ENCODE measurements at regions not wholly inside any gene's neighbourhood (a gene's known extent, or its start where the extent isn't known, plus 50 kb on each side); places are given as distances from the start of the nearest gene placed in this dataset.
"Not testable (repeated sequence)": the region's sequence is repeated elsewhere in the genome, so short reads cannot be mapped to it uniquely, and the experiment has no call there.

DNA sequence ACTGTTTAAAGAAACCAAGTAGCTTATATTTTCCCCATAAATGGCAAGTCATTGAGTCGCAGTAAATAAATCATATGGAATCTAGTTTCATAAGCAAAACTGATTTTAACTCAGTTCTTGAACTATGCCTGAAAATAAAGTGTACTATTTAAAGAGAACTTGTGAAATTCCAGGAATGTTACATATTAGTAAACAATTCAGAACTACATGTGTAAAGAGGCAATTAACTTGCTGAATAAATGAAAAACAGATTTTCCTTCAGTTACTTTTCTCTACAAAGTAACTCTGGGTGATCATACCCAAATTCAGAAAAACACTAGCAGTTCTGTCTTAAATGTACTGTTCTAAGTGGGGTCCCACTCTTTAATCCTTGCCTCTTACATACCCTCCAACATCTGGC is 236.1 kb upstream of the EDNRA start:
- Histone ChIP-seq H3K4ac (ENCODE audit: low read depth, low read length) (no peak overlapping the region), H3K27ac (ENCODE audit: low read depth, low read length) (no peak overlapping the region), H3K4me2 (ENCODE audit: low read length) (no peak overlapping the region), H3K4me1 (ENCODE audit: control insufficient read depth, low read depth, low read length) (no peaks in the 10 kb centered on the region), H3K27me3 (ENCODE audit: insufficient read depth, low read length, poor library complexity) (no peaks in the 10 kb centered on the region), H2AK5ac (ENCODE audit: low read length) (no peak overlapping the region), H3K79me1 (ENCODE audit: low read length) (no peaks in the 10 kb centered on the region), H4K5ac (ENCODE audit: low read length) (no peak overlapping the region), H2BK15ac (replicated peaks; ENCODE audit: low read depth) (no peak overlapping the region), H3K56ac (ENCODE audit: low read length) (no peak overlapping the region), H2BK5ac (ENCODE audit: low read length) (no peak overlapping the region), H3K23ac (ENCODE audit: low read length) (no peak overlapping the region), H3K18ac (ENCODE audit: low read length) (no peak overlapping the region), H3K9ac (ENCODE audit: low read length) (no peak overlapping the region), H2BK120ac (ENCODE audit: low read depth, low read length) (no peak overlapping the region), H3K4me3 (ENCODE audit: low read length) (no peak overlapping the region), H3K36me3 (ENCODE audit: control insufficient read depth, insufficient read depth, low read length) (no peaks in the 10 kb centered on the region), H4K8ac (ENCODE audit: low read depth, low read length) (no peak overlapping the region), H3K79me2 (ENCODE audit: control insufficient read depth, insufficient read depth, low read length) (no peaks in the 10 kb centered on the region)
- DNase-seq: no peak
- WGBS (ENCODE audit: extremely low coverage, insufficient coverage, low lambda C conversion rate): no CpG with 5 or more reads among the region's 1 CpG

DNA sequence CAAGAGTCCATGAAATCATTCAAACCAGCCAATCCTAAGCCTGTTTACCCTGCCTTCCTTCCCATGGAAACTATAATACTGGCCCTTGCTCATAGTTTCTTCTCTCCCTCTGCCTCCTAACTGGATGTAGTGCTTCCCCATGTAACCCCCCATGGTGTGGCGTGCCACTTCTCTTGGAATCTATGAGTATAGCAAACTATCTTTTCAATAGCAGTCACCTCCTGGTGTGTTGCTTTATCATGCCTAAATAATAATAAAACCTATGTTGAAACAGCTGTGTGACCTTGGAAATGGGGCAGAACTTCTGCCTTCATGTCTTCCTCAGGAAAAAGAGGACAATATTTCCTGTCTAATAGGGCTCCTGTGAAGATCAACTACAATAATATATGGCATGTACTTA is 234.8 kb upstream of the EDNRA start:
- Histone ChIP-seq H3K4ac (ENCODE audit: low read depth, low read length) (no peak overlapping the region), H3K56ac (ENCODE audit: low read length) (no peak overlapping the region), H3K27me3 (ENCODE audit: insufficient read depth, low read length, poor library complexity) (no peaks in the 10 kb centered on the region), H3K4me3 (ENCODE audit: low read length) (no peak overlapping the region), H4K8ac (ENCODE audit: low read depth, low read length) (no peak overlapping the region), H3K23ac (ENCODE audit: low read length) (no peak overlapping the region), H2BK120ac (ENCODE audit: low read depth, low read length) (no peak overlapping the region), H3K4me2 (ENCODE audit: low read length) (no peak overlapping the region), H3K18ac (ENCODE audit: low read length) (no peak overlapping the region), H3K79me1 (ENCODE audit: low read length) (no peaks in the 10 kb centered on the region), H2BK5ac (ENCODE audit: low read length) (no peak overlapping the region), H4K5ac (ENCODE audit: low read length) (no peak overlapping the region), H3K9ac (ENCODE audit: low read length) (no peak overlapping the region), H2AK5ac (ENCODE audit: low read length) (no peak overlapping the region), H2BK15ac (replicated peaks; ENCODE audit: low read depth) (no peak overlapping the region), H3K79me2 (ENCODE audit: control insufficient read depth, insufficient read depth, low read length) (no peaks in the 10 kb centered on the region), H3K27ac (ENCODE audit: low read depth, low read length) (no peak overlapping the region), H3K4me1 (ENCODE audit: control insufficient read depth, low read depth, low read length) (no peaks in the 10 kb centered on the region), H3K36me3 (ENCODE audit: control insufficient read depth, insufficient read depth, low read length) (no peaks in the 10 kb centered on the region)
- no peak for DNase-seq
- WGBS (ENCODE audit: extremely low coverage, insufficient coverage, low lambda C conversion rate): no CpG with 5 or more reads among the region's 1 CpG

DNA sequence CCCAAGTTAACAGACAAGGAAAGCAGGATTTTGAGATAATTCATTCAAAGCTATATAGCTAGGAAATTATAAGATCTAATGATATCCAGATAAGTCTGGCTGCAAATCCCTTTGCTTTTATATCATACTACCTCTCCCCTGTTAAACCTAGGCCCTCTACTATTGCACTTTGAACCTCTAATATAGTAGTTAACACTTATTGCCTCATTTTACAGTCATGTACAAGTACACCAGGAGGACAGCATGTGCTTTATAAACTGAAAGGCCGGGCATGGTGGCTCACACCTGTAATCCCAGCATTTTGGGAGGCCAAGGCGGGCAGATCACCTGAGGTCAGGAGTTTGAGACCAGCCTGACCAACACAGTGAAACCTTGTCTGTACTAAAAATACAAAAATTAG is 234.4 kb upstream of the EDNRA start:
- H3K9ac ChIP-seq (ENCODE audit: low read length); H2BK120ac ChIP-seq (ENCODE audit: low read depth, low read length); H3K79me1 ChIP-seq (ENCODE audit: low read length); H2BK15ac ChIP-seq (replicated peaks; ENCODE audit: low read depth); H3K56ac ChIP-seq (ENCODE audit: low read length); H3K4me3 ChIP-seq (ENCODE audit: low read length); H3K36me3 ChIP-seq (ENCODE audit: control insufficient read depth, insufficient read depth, low read length); H2AK5ac ChIP-seq (ENCODE audit: low read length); H4K8ac ChIP-seq (ENCODE audit: low read depth, low read length); H3K4me2 ChIP-seq (ENCODE audit: low read length); H3K27me3 ChIP-seq (ENCODE audit: insufficient read depth, low read length, poor library complexity); H3K79me2 ChIP-seq (ENCODE audit: control insufficient read depth, insufficient read depth, low read length); H3K23ac ChIP-seq (ENCODE audit: low read length); DNase-seq; H3K4me1 ChIP-seq (ENCODE audit: control insufficient read depth, low read depth, low read length); H3K4ac ChIP-seq (ENCODE audit: low read depth, low read length); H4K5ac ChIP-seq (ENCODE audit: low read length); H2BK5ac ChIP-seq (ENCODE audit: low read length); H3K27ac ChIP-seq (ENCODE audit: low read depth, low read length); H3K18ac ChIP-seq (ENCODE audit: low read length): not testable (repeated sequence)
- no CpG with 5 or more reads among the region's 2 CpGs for WGBS (ENCODE audit: extremely low coverage, insufficient coverage, low lambda C conversion rate)

DNA sequence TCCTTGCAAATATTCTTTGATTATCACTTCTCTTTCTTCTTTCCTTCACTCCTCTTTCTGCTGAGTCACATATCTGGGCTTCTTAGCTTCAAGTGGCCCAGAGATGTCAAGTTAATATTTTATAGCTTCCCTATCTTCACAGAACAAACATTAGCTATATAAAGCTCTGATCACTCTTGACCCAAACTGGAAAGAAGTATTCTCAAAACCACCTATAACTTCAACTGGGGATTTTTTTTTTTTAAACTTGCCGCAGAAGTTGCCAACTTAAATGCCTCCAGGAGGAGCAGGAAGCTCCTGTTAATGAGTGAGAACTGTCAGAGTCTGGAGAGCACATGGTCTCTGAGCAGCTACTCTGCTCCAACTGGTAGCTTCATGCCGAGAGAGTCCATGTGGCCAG is 233.3 kb upstream of the EDNRA start:
- no peak overlapping the region for H2BK5ac ChIP-seq (ENCODE audit: low read length)
- H3K79me2 ChIP-seq (ENCODE audit: control insufficient read depth, insufficient read depth, low read length): no peaks in the 10 kb centered on the region
- H3K18ac ChIP-seq (ENCODE audit: low read length): no peak overlapping the region
- no peaks in the 10 kb centered on the region for H3K4me1 ChIP-seq (ENCODE audit: control insufficient read depth, low read depth, low read length)
- H2BK120ac ChIP-seq (ENCODE audit: low read depth, low read length): no peak overlapping the region
- no peak overlapping the region for H2BK15ac ChIP-seq (replicated peaks; ENCODE audit: low read depth)
- peak; percentile 43 for DNase-seq
- no peak overlapping the region for H3K27ac ChIP-seq (ENCODE audit: low read depth, low read length)
- H3K27me3 ChIP-seq (ENCODE audit: insufficient read depth, low read length, poor library complexity): no peaks in the 10 kb centered on the region
- H3K79me1 ChIP-seq (ENCODE audit: low read length): no peaks in the 10 kb centered on the region
- H3K23ac ChIP-seq (ENCODE audit: low read length): no peak overlapping the region
- no peak overlapping the region for H3K4me2 ChIP-seq (ENCODE audit: low read length)
- no peak overlapping the region for H3K9ac ChIP-seq (ENCODE audit: low read length)
- no peaks in the 10 kb centered on the region for H3K36me3 ChIP-seq (ENCODE audit: control insufficient read depth, insufficient read depth, low read length)
- no peak overlapping the region for H3K4me3 ChIP-seq (ENCODE audit: low read length)
- no peak overlapping the region for H2AK5ac ChIP-seq (ENCODE audit: low read length)
- H3K4ac ChIP-seq (ENCODE audit: low read depth, low read length): no peak overlapping the region
- H4K5ac ChIP-seq (ENCODE audit: low read length): no peak overlapping the region
- H4K8ac ChIP-seq (ENCODE audit: low read depth, low read length): no peak overlapping the region
- no CpG with 5 or more reads among the region's 2 CpGs for WGBS (ENCODE audit: extremely low coverage, insufficient coverage, low lambda C conversion rate)
- no peak overlapping the region for H3K56ac ChIP-seq (ENCODE audit: low read length)

DNA sequence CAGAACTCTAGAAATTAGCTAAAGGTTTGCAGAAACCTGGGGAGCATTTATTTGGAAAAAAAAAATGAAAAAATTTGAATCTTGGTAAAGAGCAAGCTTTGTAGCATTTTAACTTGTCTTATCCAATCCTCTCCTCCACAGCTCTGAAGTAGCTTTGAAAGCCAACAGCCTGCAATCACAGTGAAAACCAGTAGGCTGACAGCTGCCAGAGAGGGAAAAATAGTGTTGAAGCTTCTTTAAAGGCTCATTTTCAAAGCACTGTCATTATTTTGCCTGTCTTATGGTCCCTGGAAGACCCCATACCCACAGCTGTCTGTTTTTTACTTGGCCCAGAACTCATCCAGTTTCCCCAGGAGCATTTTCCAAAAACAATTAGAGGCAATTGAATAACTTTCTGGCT is 230.8 kb upstream of the EDNRA start:
- H3K27me3 ChIP-seq (ENCODE audit: insufficient read depth, low read length, poor library complexity): no peaks in the 10 kb centered on the region
- no peak overlapping the region for H3K9ac ChIP-seq (ENCODE audit: low read length)
- no peak overlapping the region for H3K18ac ChIP-seq (ENCODE audit: low read length)
- DNase-seq: peak; percentile 16
- H3K23ac ChIP-seq (ENCODE audit: low read length): no peak overlapping the region
- H2AK5ac ChIP-seq (ENCODE audit: low read length): no peak overlapping the region
- no peak overlapping the region for H2BK5ac ChIP-seq (ENCODE audit: low read length)
- H3K27ac ChIP-seq (ENCODE audit: low read depth, low read length): no peak overlapping the region
- no peak overlapping the region for H3K4ac ChIP-seq (ENCODE audit: low read depth, low read length)
- no peak overlapping the region for H3K56ac ChIP-seq (ENCODE audit: low read length)
- H3K79me2 ChIP-seq (ENCODE audit: control insufficient read depth, insufficient read depth, low read length): no peaks in the 10 kb centered on the region
- no peak overlapping the region for H2BK15ac ChIP-seq (replicated peaks; ENCODE audit: low read depth)
- no peaks in the 10 kb centered on the region for H3K36me3 ChIP-seq (ENCODE audit: control insufficient read depth, insufficient read depth, low read length)
- H3K4me3 ChIP-seq (ENCODE audit: low read length): no peak overlapping the region
- H3K79me1 ChIP-seq (ENCODE audit: low read length): no peaks in the 10 kb centered on the region
- H2BK120ac ChIP-seq (ENCODE audit: low read depth, low read length): no peak overlapping the region
- H3K4me1 ChIP-seq (ENCODE audit: control insufficient read depth, low read depth, low read length): no peaks in the 10 kb centered on the region
- no peak overlapping the region for H4K5ac ChIP-seq (ENCODE audit: low read length)
- no peak overlapping the region for H3K4me2 ChIP-seq (ENCODE audit: low read length)
- H4K8ac ChIP-seq (ENCODE audit: low read depth, low read length): no peak overlapping the region

DNA sequence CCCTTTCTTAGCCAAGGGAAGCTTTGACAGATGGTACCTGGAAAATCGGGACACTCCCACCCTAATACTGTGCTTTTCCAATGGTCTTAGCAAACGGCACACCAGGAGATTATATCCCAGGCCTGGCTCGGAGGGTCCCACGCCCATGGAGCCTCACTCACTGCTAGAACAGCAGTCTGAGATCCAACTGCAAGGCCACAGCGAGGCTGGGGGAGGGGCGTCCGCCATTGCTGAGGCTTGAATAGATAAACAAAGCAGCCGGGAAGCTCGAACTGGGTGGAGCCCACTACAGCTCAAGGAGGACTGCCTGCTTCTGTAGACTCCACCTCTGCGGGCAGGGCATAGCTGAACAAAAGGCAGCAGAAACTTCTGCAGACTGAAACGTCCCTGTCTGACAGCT is 225.6 kb upstream of the EDNRA start:
- not testable (repeated sequence) for H3K36me3 ChIP-seq (ENCODE audit: control insufficient read depth, insufficient read depth, low read length); H4K8ac ChIP-seq (ENCODE audit: low read depth, low read length); H3K4me1 ChIP-seq (ENCODE audit: control insufficient read depth, low read depth, low read length); H3K79me2 ChIP-seq (ENCODE audit: control insufficient read depth, insufficient read depth, low read length); H4K5ac ChIP-seq (ENCODE audit: low read length); H2BK120ac ChIP-seq (ENCODE audit: low read depth, low read length); H3K23ac ChIP-seq (ENCODE audit: low read length); H3K4ac ChIP-seq (ENCODE audit: low read depth, low read length); H3K9ac ChIP-seq (ENCODE audit: low read length); H3K27me3 ChIP-seq (ENCODE audit: insufficient read depth, low read length, poor library complexity); DNase-seq; H2BK5ac ChIP-seq (ENCODE audit: low read length); H3K56ac ChIP-seq (ENCODE audit: low read length); H3K18ac ChIP-seq (ENCODE audit: low read length); H3K27ac ChIP-seq (ENCODE audit: low read depth, low read length); H2AK5ac ChIP-seq (ENCODE audit: low read length); H3K4me2 ChIP-seq (ENCODE audit: low read length); H3K4me3 ChIP-seq (ENCODE audit: low read length); H3K79me1 ChIP-seq (ENCODE audit: low read length); H2BK15ac ChIP-seq (replicated peaks; ENCODE audit: low read depth)
- WGBS (ENCODE audit: extremely low coverage, insufficient coverage, low lambda C conversion rate): no CpG with 5 or more reads among the region's 11 CpGs
